ENCODE measurements at regions not wholly inside any gene's neighbourhood (a gene's known extent, or its start where the extent isn't known, plus 50 kb on each side); places are given as distances from the start of the nearest gene placed in this dataset.

- DNase-seq: no peak
Observed at GRCh38 chr4:111187108-111187507, 564.2 kb upstream of the PITX2 start.

DNA sequence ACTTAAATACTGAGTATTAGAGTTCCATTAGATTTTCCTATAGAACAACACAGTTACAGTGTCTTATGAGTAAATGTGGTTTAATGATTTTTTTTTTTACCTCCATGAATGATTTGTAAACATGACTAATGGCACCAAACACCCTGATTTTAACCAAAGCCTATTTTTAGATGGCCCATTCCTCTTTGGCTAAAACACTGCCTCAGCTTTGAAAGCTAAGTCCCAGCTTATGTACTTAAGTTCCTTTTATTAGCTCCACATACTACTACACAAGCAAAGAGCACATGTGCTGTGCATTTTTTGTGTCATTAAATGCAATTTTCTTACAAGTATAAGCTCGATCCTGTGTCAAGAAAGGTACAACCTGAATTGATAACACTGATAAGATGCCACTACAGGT is 575.6 kb upstream of the PITX2 start:
- no peak for DNase-seq

DNA sequence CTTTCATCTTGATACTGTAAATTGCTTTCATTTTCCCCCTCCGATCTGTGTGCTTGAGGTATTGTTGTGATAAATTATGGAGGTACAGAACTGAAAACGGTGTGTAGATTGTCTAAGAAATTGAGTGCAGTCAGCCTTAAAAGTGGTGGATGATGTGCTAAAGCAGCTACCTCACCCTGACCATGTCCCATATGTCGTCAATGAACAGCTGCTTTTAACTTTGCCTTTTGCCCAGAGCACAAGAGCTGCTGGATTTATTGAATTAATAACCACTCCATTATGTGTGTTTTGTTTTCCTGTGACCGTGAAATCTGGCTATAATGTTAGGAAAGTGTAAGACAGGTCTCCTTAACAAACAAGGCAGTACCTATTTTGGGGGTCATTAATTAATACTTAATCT is 581.9 kb upstream of the PITX2 start:
- DNase-seq: no peak

GRCh38 chr4:111208970-111209369 is 586.1 kb upstream of the PITX2 start:
- DNase-seq: no peak

- no peak for DNase-seq
Observed at GRCh38 chr4:111209706-111210105, 586.8 kb upstream of the PITX2 start.

- no peak for DNase-seq
Observed at GRCh38 chr4:111210595-111210994, 587.7 kb upstream of the PITX2 start.

DNA sequence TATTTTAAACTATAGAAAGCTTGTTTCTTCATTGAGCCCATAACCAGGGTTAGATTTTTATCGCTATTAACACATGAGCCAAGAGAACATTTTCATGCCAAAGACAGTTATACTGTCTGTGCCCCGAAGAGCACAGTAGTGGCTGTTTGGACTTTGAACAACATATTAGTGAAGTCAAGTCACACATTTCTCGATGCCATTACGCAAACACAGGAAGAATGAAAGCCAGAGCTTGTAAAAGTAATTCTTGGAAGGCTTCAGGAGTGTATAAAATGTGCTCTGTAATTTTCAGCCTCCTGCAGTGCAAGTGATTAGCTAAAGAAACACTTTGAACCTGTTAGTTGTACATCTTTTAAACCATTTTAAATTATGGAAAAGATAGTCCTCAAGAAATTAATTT is 590.7 kb upstream of the PITX2 start:
- no peak for DNase-seq

- DNase-seq: no peak
Observed at GRCh38 chr4:111214371-111214770, 591.5 kb upstream of the PITX2 start.

- DNase-seq: no peak
Observed at GRCh38 chr4:111215755-111216154, 592.9 kb upstream of the PITX2 start.

GRCh38 chr4:111216791-111217190 is 593.9 kb upstream of the PITX2 start:
- DNase-seq: no peak

DNA sequence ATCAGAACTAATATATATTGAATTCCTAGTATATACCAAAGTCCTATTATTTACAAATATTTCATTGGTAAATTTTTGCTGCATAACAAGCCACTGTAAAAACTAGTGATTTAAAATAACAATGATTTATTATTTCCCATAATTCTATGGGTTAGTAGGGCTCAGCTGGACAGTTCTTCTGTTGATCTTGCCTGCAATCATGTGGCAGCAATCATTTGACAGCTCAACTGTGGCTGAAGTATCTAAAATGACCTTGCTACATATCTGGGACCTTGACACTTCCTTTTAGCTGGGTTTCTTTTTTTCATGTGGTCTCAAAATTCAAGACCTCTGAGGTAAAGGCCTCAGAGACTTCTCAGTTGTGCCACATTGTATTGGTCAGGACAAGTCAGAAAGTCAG is 598.5 kb upstream of the PITX2 start:
- DNase-seq: no peak

DNA sequence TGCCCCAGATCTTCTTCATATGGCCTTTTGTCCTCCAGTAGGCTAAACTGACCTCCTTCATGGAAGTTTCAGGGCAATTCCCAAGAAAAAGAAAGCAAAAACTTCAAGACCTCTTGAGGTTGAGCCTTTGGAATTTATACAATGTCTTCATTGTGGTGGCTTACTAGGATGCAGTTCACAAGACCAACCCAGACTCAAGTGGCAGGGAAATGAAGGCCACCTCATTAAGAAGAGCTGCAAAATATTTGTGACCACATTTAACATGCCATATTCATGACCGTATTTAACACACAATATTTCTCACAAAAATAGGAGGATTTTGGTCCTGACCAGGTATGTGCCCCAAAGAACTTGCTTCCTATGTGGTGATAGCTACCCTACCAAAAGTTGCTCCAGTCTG is 605.5 kb upstream of the PITX2 start:
- no peak for DNase-seq

GRCh38 chr4:111228874-111229273 is 606.0 kb upstream of the PITX2 start:
- DNase-seq: no peak

DNA sequence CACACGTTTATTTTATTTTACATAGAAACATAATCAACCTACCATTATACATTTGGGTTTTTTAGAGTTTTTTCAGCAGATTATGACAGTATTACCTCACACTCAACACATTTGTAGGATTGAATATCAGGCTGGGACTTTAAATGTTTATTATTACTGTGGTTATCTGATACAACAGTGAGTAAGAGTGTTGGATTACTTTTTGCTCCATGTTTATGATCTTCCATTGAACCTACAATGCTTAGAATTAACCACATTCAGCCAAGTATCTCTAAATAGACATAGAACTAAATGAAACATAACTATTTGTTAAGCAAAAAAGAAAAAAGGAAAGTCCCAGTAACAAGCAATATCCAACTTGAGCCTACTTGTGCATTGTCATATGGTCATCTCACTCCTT is 607.4 kb upstream of the PITX2 start:
- DNase-seq: no peak

DNA sequence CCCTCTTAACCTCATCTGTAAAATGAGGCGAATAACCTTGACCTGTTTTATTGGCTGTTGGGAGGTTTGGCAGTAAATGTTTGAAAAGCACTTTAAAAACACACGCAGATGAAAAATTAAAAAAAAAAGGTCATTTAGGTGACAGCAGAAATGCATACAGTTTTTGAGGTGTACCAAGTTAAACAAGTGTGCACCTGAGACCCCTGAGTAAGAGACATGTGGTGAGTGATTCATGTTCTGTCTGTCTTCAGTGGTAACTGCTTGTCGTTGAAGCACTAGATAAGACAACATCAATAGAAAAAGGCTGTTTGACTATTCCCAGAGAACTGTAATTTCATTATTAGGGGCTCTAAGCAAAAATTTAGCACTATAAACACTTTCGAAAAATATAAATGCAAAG is 608.4 kb upstream of the PITX2 start:
- no peak for DNase-seq

GRCh38 chr4:111234939-111235338 is 612.1 kb upstream of the PITX2 start:
- DNase-seq: no peak

- no peak for DNase-seq
Observed at GRCh38 chr4:111263836-111264235, 641.0 kb upstream of the PITX2 start.

DNA sequence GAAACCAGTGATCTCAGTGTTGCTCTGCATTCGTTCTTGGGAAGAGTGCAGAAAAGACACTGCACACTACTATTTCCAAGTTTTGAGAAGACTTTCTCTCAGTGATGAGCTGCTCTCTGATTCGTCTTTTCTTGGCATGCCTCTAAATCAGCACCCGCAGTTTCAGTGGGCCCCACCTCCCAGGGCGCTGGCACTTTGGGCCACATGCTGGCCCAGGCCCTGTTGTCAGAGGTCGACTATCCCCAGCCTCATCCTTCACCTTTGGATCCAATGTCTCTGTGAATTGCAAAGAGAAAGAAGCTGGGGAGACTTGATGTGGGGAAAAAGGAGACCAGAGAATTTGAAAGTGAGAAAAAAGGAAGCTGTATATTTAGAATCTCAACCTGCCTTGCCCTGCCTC is 644.1 kb upstream of the PITX2 start:
- no peak for DNase-seq

DNA sequence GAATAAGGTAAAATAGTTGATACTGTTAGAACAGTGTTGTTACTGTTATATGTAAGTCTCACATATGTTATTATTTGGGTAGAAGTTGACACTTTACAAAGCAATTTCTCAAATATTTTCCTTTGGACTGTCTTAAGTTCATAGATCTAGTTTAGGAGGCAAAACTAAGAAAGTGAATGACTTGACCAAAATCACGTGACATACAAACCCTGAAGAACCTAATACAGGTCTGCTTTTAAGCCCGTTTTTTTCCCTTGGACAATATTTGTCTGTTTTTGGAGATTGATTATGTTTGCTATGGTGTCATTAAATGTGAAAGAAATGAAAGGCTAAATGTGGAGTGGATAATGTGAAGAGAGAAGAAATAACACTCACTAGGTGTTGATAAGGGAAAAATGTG is 644.9 kb upstream of the PITX2 start:
- no peak for DNase-seq

DNA sequence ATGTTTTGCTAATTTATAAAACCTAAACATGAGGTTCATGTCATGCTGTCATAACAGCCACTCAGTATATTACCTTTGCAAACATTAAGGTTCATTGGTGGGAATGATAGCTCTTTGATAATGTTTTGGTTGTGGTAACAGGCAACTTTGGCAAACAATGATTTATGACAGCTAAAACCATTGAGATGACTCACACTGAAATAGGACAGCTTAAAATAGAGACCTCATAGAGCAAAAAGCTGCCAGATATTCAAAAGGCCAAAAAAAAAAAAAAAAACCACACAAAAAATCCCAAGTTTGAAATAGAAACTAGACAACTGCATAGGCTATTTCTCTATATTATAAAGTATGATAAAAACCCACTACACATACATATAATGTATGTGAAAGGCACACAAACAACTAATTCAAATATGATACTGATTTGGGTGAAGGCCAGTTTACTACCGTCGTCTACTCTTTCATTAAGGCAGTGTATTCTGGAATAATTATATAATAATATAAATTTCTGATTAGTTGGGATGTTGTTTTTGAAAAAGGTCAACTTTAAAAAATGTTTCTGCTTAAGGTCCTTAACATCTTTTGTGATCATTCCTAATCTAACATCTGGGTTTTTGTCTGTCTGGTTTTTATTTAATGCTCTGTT is 646.0 kb upstream of the PITX2 start:
- no peak for DNase-seq

DNA sequence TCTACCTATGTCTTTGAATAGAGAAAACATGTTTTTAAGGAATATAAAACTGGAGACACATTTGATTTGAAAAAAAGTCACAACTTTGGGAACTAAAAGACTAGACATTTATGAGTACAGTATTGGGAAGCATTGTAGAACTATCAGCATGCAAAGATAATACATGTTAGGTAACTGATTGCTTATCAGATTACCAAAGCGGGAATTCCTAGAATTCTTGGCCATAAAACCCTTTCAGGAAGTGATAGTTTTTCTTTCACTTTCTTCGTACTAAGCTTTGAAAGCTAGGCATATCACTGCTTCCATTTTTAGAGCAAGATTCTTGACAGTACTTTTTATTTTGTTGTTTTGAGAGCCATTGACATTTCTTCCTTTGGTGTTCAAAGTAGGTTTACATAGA is 646.6 kb upstream of the PITX2 start:
- no peak for DNase-seq

DNA sequence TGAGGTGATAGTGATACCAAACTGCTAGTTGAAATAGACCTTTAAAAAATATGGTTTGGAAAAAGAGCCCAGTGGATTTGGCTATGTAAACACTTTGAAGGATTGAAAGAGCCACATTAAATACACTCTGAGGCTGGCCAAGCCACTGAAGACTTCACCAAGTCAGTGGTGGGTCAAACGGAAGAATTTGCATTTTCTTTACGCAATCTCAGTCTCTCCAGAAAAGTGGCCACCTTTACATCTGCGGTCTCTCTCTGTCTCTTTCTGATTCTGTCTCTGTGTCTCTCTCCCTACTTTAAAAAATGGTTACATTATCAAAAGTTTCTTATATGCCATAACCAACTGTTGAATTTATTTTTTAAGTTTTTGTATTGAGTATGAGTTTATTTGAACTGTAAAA is 651.2 kb upstream of the PITX2 start:
- no peak for DNase-seq

- no peak for DNase-seq
Observed at GRCh38 chr4:111274486-111274885, 651.6 kb upstream of the PITX2 start.

GRCh38 chr4:111281219-111281618 is 658.3 kb upstream of the PITX2 start:
- DNase-seq: no peak

DNA sequence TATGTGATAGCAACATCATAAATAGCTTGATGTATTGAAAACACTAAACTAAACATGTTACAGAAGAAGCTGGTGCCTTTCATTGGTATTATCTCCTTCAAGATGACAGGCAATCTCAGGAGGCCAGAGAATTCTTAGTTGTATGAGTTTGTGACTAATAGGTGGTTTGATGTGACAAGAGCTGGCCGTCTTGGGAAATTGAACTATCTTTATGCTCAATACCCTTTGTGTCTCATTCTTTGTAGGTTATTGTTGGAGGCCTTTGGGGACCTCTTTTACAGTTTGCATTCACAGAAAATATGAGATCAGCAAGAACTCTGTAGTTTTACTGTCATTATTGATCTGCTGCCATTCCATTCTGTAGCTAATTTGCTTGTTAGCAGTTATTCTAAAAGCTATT is 659.2 kb upstream of the PITX2 start:
- DNase-seq: no peak
